ENCODE measurements at regions not wholly inside any gene's neighbourhood (a gene's known extent, or its start where the extent isn't known, plus 50 kb on each side); places are given as distances from the start of the nearest gene placed in this dataset.

DNA sequence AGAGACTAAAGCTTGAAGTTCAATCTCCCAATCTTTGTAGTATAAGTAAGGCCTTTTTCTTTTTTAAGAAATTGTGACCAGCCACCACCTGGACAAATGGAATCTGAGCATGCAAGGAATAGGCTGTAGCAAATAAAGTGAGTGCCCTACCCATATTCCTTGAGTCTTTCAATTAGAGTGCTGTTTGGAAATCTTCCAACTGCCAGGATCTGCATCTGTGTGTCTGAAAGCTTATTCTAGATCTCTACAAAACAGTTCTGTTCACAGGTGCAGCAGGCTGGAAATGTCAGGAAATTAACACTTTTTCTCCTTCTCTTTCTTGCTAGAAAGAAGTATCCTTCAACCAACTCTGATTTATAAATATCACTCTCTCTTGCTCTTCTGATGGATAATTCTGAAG is 76.7 kb upstream of the NDST3 start:
- H3K23me2 ChIP-seq (ENCODE audit: insufficient read length, low read depth, low read length, poor library complexity, severe bottlenecking): no peaks in the 10 kb centered on the region
- H3T11ph ChIP-seq (ENCODE audit: low read length): no peak overlapping the region
- H3K27ac Mint-ChIP-seq: no peak overlapping the region
- H4K8ac ChIP-seq (replicated peaks; ENCODE audit: insufficient read length, low read depth, low read length): no peak overlapping the region
- TF ChIP-seq, protein P1, sequence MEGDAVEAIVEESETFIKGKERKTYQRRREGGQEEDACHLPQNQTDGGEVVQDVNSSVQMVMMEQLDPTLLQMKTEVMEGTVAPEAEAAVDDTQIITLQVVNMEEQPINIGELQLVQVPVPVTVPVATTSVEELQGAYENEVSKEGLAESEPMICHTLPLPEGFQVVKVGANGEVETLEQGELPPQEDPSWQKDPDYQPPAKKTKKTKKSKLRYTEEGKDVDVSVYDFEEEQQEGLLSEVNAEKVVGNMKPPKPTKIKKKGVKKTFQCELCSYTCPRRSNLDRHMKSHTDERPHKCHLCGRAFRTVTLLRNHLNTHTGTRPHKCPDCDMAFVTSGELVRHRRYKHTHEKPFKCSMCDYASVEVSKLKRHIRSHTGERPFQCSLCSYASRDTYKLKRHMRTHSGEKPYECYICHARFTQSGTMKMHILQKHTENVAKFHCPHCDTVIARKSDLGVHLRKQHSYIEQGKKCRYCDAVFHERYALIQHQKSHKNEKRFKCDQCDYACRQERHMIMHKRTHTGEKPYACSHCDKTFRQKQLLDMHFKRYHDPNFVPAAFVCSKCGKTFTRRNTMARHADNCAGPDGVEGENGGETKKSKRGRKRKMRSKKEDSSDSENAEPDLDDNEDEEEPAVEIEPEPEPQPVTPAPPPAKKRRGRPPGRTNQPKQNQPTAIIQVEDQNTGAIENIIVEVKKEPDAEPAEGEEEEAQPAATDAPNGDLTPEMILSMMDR (conservative IDR thresholded peaks at IDR 0.05): no peak
- no peak overlapping the region for H2AK5ac ChIP-seq (ENCODE audit: insufficient read length, low read length)
- no peak overlapping the region for H2BK20ac ChIP-seq (ENCODE audit: low read depth, low read length, poor library complexity, severe bottlenecking)
- no peak overlapping the region for H2AFZ ChIP-seq (ENCODE audit: low read length)
- no peak overlapping the region for H3K4me3 Mint-ChIP-seq
- peaks cover 0 to 3% of the 10 kb centered on the region in 2 experiments; a peak in 1 of 5 replicates for H3K9me3 Mint-ChIP-seq
- no peak overlapping the region for H2BK5ac ChIP-seq (ENCODE audit: insufficient read length, low read length)
- no peak overlapping the region for H3K23ac ChIP-seq (ENCODE audit: insufficient read length, low read depth, low read length)
- no peaks in the 10 kb centered on the region for H4K20me1 ChIP-seq (ENCODE audit: control insufficient read depth, insufficient read depth, insufficient read length)
- no peak overlapping the region for H3K27ac ChIP-seq (ENCODE audit: insufficient read length, low read depth, low read length)
- H2BK15ac ChIP-seq (ENCODE audit: low read depth, low read length): no peak overlapping the region
- no peak overlapping the region for H3K9ac ChIP-seq (ENCODE audit: extremely low read depth, insufficient read length, low read length)
- H3K4me1 ChIP-seq (ENCODE audit: insufficient read depth, low read length): no peaks in the 10 kb centered on the region
- H3K14ac ChIP-seq (ENCODE audit: insufficient read depth, low read length): no peak overlapping the region
- no peak overlapping the region for H3K56ac ChIP-seq (ENCODE audit: insufficient read length, low read depth, low read length)
- H3K27me3 ChIP-seq (ENCODE audit: insufficient read depth, low read length): no peaks in the 10 kb centered on the region
- peaks cover 0 to 3% (median 0%) of the 10 kb centered on the region in 3 experiments; a peak in 1 of 7 replicates for H3K36me3 Mint-ChIP-seq (ENCODE audit: insufficient read depth in 1 of 3, low read depth in 3 of 3)
- H3K79me1 ChIP-seq (ENCODE audit: insufficient read depth, low read depth, low read length, poor library complexity, severe bottlenecking): no peaks in the 10 kb centered on the region
- no peak overlapping the region for H3K4me2 ChIP-seq (ENCODE audit: insufficient read depth, insufficient read length, low read length)
- no peak overlapping the region for H2BK12ac ChIP-seq (ENCODE audit: insufficient read length, low read depth, low read length)
- H3K4ac ChIP-seq (ENCODE audit: low read depth, low read length): no peak overlapping the region
- H4K5ac ChIP-seq (ENCODE audit: insufficient read length, low read depth, low read length): no peak overlapping the region
- H3K18ac ChIP-seq (ENCODE audit: insufficient read length, low read depth, low read length): no peak overlapping the region
- H2BK120ac ChIP-seq (ENCODE audit: low read depth, low read length, poor library complexity, severe bottlenecking): no peak overlapping the region
- H3K4me1 Mint-ChIP-seq: no peaks in the 10 kb centered on the region
- H4K91ac ChIP-seq (ENCODE audit: insufficient read length, low read depth, low read length): no peak overlapping the region
- no peak for DNase-seq
- H3K9me3 ChIP-seq (ENCODE audit: control insufficient read depth, low read depth, low read length): no peaks in the 10 kb centered on the region
- no peaks in the 10 kb centered on the region for H3K27me3 Mint-ChIP-seq (ENCODE audit: low read depth)
- H3K79me2 ChIP-seq (ENCODE audit: insufficient read depth, low read length): no peaks in the 10 kb centered on the region; the same call in 1 of the 2 replicates

Measured in H9 (cell line).